A549 (cell line): ENCODE measurements at regions not wholly inside any gene's neighbourhood (a gene's known extent, or its start where the extent isn't known, plus 50 kb on each side); places are given as distances from the start of the nearest gene placed in this dataset.

Source experiments
- ATAC-seq, 2 experiments: fragments of 200-7000 bp in 1 of 2; fragments of >200 bp in 1 of 2; cut with Nextera tagmentation in 1 of 2; cut with Tn5 transposase in 1 of 2; 3 replicates each; pipeline versions ENCODE4 v1.8.0 to v1.9.1; 2018 to 2020; ENCODE audit warnings: mild to moderate bottlenecking in 1 of 2, moderate library complexity in 1 of 2
- CTCF ChIA-PET: fragments of 300-600 bp; sonication (Branson Sonifier 250); formaldehyde crosslinking; extraction: SDS; loops from one replicate; lab custom pipeline; 2021; ENCODE audit warnings: antibody characterized with exemption, inconsistent platforms; lab: Yijun Ruan, JAX
- POLR2A ChIA-PET: fragments of 350-600 bp; formaldehyde crosslinking; extraction: SDS; loops from one replicate; lab custom pipeline; 2021; ENCODE audit warnings: antibody characterized with exemption, inconsistent platforms; lab: Yijun Ruan, JAX
- DNase-seq, 2 experiments: peaks; one replicate each; pipeline versions ENCODE4 v3.0.0 to v3.0.0-alpha.2; 2011 to 2016; ENCODE audit warnings: low read depth in 1 of 2, low spot score in 1 of 2
- FAIRE-seq: peaks from 2 replicates; lab custom pipeline; 2011; peaks lifted over from hg19 to GRCh38; lab: Jason Lieb, UNC
- H3K27ac ChIP-seq, 2 experiments: fragments of >200 bp; sonication (Bioruptor Twin); formaldehyde crosslinking; 3 replicates each; pipeline ENCODE4 v1.5.1; 2016 to 2017
- H3K4me1 ChIP-seq: fragments of >200 bp; sonication (Bioruptor Twin); formaldehyde crosslinking; 3 replicates; pipeline ENCODE4 v1.6.1; 2016
- H3K4me2 ChIP-seq: fragments of >200 bp; sonication (Bioruptor Twin); formaldehyde crosslinking; 3 replicates; pipeline ENCODE4 v1.6.1; 2016
- H3K4me3 ChIP-seq: fragments of >200 bp; sonication (Bioruptor Twin); formaldehyde crosslinking; 3 replicates; pipeline ENCODE4 v1.5.1; 2016
- H3K9me3 ChIP-seq: fragments of >200 bp; sonication (Bioruptor Twin); formaldehyde crosslinking; 3 replicates; pipeline ENCODE4 v1.6.1; 2016
- CEBPB ChIP-seq, 2 experiments: fragments of >200 bp in 1 of 2; sonication (Bioruptor Twin) in 1 of 2; formaldehyde crosslinking in 1 of 2; IDR thresholded peaks; 2 replicates each; pipeline ENCODE4 v1.6.1; 2012 to 2016
- CHD2 ChIP-seq: fragments of 150-350 bp; IDR thresholded peaks from 2 replicates; pipeline ENCODE4 v1.6.1; 2014; ENCODE audit warnings: low read length; ENCODE audit not compliant: partially characterized antibody
- EHF ChIP-seq: fragments of 250-450 bp; sonication (Bioruptor Pico); IDR thresholded peaks from 2 replicates; pipeline ENCODE4 v1.5.0; 2020; ENCODE audit warnings: mild to moderate bottlenecking
- ESRRA ChIP-seq: fragments of 150-350 bp; IDR thresholded peaks from 2 replicates; pipeline ENCODE4 v1.6.1; 2014; ENCODE audit warnings: mild to moderate bottlenecking, low read length, borderline replicate concordance
- FOSB ChIP-seq: fragments of 250-450 bp; sonication (Bioruptor Pico); IDR thresholded peaks from 2 replicates; pipeline ENCODE4 v1.5.0; 2020; ENCODE audit warnings: mild to moderate bottlenecking, moderate library complexity
- HDAC2 ChIP-seq: fragments of 200-600 bp; sonication (generic); IDR thresholded peaks from 2 replicates; pipeline ENCODE4 v1.6.1; 2016
- HOXB13 ChIP-seq: fragments of 250-450 bp; sonication (Bioruptor Pico); IDR thresholded peaks from 2 replicates; pipeline ENCODE4 v1.5.0; 2020; ENCODE audit warnings: low read depth, mild to moderate bottlenecking, moderate library complexity
- JUN ChIP-seq, 2 experiments: fragments of >200 bp; sonication (Bioruptor Twin); formaldehyde crosslinking; IDR thresholded peaks; 2 replicates in 1 of 2; 3 replicates in 1 of 2; pipeline ENCODE4 v1.6.1; 2016 to 2017
- KDM1A ChIP-seq: fragments of 200-600 bp; sonication (generic); IDR thresholded peaks from 2 replicates; pipeline ENCODE4 v1.6.1; 2016; ENCODE audit warnings: low read depth, mild to moderate bottlenecking
- MAFK ChIP-seq: fragments of 450-650 bp; IDR thresholded peaks from 2 replicates; pipeline ENCODE4 v1.6.1; 2014; ENCODE audit not compliant: partially characterized antibody
- MAZ ChIP-seq: fragments of 150-350 bp; IDR thresholded peaks from 2 replicates; pipeline ENCODE4 v1.6.1; 2014; ENCODE audit warnings: antibody characterized with exemption, low read depth, low read length, borderline replicate concordance
- MYC ChIP-seq: IDR thresholded peaks from 2 replicates; pipeline ENCODE4 v1.6.1; 2012; ENCODE audit warnings: mild to moderate bottlenecking, inconsistent platforms, low read length, improper control_type of control experiment, borderline replicate concordance
- NPAS2 ChIP-seq: fragments of 250-450 bp; sonication (Bioruptor Pico); IDR thresholded peaks from 2 replicates; pipeline ENCODE4 v1.8.0; 2022; ENCODE audit warnings: mild to moderate bottlenecking, moderate library complexity, borderline replicate concordance
- PHF8 ChIP-seq: fragments of 200-600 bp; sonication (generic); IDR thresholded peaks from 2 replicates; pipeline ENCODE4 v1.6.1; 2016; ENCODE audit warnings: low read depth, mild to moderate bottlenecking, antibody characterized with exemption, moderate library complexity, borderline replicate concordance
- RAD21 ChIP-seq, 2 experiments: fragments of >200 bp in 1 of 2; sonication (Bioruptor Twin) in 1 of 2; formaldehyde crosslinking in 1 of 2; IDR thresholded peaks in 1 of 2; conservative IDR thresholded peaks in 1 of 2; 2 replicates in 1 of 2; 3 replicates in 1 of 2; pipeline ENCODE4 v1.6.1; 2012 to 2018; ENCODE audit warnings: inconsistent platforms in 1 of 2
- ZFP36 ChIP-seq: fragments of 450-650 bp; IDR thresholded peaks from 2 replicates; pipeline ENCODE4 v1.6.1; 2014; ENCODE audit warnings: borderline replicate concordance; ENCODE audit not compliant: partially characterized antibody
- ZSCAN20 ChIP-seq: fragments of 250-450 bp; sonication (Bioruptor Pico); IDR thresholded peaks from 2 replicates; pipeline ENCODE4 v1.8.0; 2022; ENCODE audit warnings: mild to moderate bottlenecking, moderate library complexity
- WGBS: methylation state at CpG from one replicate; pipeline ENCODE4 v1.1.6; 2017; ENCODE audit errors: missing lambda C conversion rate; 5-methylcytosine and 5-hydroxymethylcytosine counted together
- TF ChIP-seq, protein P1 (sequence below): fragments of 450-650 bp; IDR thresholded peaks from 2 replicates; pipeline ENCODE4 v1.6.1; 2014; ENCODE audit warnings: antibody characterized with exemption
- TF ChIP-seq, protein P2 (sequence below): fragments of >200 bp; sonication (Bioruptor Twin); formaldehyde crosslinking; IDR thresholded peaks from 2 replicates; pipeline ENCODE4 v1.6.1; 2016

GRCh38 chr10:121088524-121088923 is 237.4 kb downstream of the WDR11 start:
- TF ChIP-seq MYC: no peak
- TF ChIP-seq EHF (CRISPR knock-in tag): no peak
- TF ChIP-seq, protein P1, sequence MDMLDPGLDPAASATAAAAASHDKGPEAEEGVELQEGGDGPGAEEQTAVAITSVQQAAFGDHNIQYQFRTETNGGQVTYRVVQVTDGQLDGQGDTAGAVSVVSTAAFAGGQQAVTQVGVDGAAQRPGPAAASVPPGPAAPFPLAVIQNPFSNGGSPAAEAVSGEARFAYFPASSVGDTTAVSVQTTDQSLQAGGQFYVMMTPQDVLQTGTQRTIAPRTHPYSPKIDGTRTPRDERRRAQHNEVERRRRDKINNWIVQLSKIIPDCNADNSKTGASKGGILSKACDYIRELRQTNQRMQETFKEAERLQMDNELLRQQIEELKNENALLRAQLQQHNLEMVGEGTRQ: no peak
- TF ChIP-seq PHF8: no peak
- TF ChIP-seq CEBPB (IDR thresholded peaks at IDR 0.05): no peak
- no peak for TF ChIP-seq ZSCAN20 (CRISPR knock-in tag)
- Histone ChIP-seq H3K4me3 (no peak overlapping the region), H3K27ac (no peak overlapping the region), H3K4me1 (peaks cover 11% of the 10 kb centered on the region; the same call in 1 of the 3 replicates), H3K9me3 (no peaks in the 10 kb centered on the region), H3K4me2 (no peak overlapping the region)
- ATAC-seq: peak in 1 of 2 experiments; percentile 23; a peak in 1 of 6 replicates
- ChIA-PET POLR2A (no interaction called here), CTCF (no interaction called here)
- DNase-seq: peak in 1 of 2 experiments; percentile 16
- FAIRE-seq: no peak
- 32% methylated on average over 6 of the region's 6 CpGs for WGBS

- FAIRE-seq (no peak), ATAC-seq (no peak), DNase-seq (no peak)
- POLR2A ChIA-PET: no interaction called here
- H3K4me2 ChIP-seq: no peak overlapping the region
- CTCF ChIA-PET: interaction anchor here (1.1 kb wide), 1 partner anchor 10 kb away, joined by 3 read pairs; no protein-coding TSS in a partner anchor
- H3K4me3 ChIP-seq: no peak overlapping the region
- WGBS: 30% methylated on average over 3 of the region's 3 CpGs
- H3K27ac ChIP-seq: no peak overlapping the region
- H3K9me3 ChIP-seq: no peaks in the 10 kb centered on the region
- H3K4me1 ChIP-seq: peaks cover 11% of the 10 kb centered on the region; the same call in 1 of the 3 replicates
- TF ChIP-seq MAZ (no peak), KDM1A (no peak), ESRRA (no peak), NPAS2 (no peak), JUN (IDR thresholded peaks at IDR 0.05) (no peak)
- TF ChIP-seq, all 56 proteins: peak for 0
Measured at GRCh38 chr10:121089434-121089833, 238.3 kb downstream of the WDR11 start.

GRCh38 chr10:121091961-121092719 is 241.0 kb downstream of the WDR11 start:
- Histone ChIP-seq H3K9me3 (no peaks in the 10 kb centered on the region), H3K4me1 (peaks cover 11% of the 10 kb centered on the region; the same call in 1 of the 3 replicates), H3K27ac (no peak overlapping the region), H3K4me3 (no peak overlapping the region), H3K4me2 (peak overlapping the region; percentile 28; the same call in 1 of the 3 replicates)
- ChIA-PET POLR2A (no interaction called here), CTCF (no interaction called here)
- 39% methylated on average over 5 of the region's 5 CpGs for WGBS
- DNase-seq (peak in 1 of 2 experiments; percentile 10), FAIRE-seq (no peak)
- TF ChIP-seq NPAS2 (no peak), HOXB13 (CRISPR knock-in tag) (no peak), CHD2 (no peak), MAFK (no peak), FOSB (no peak), HDAC2 (no peak)
- TF ChIP-seq, protein P1: no peak
- TF ChIP-seq, all 56 proteins: peak for 0
- ATAC-seq: no peak

GRCh38 chr10:121092720-121093095 is 241.5 kb downstream of the WDR11 start:
- CTCF ChIA-PET: no interaction called here
- Histone ChIP-seq H3K27ac (no peak overlapping the region), H3K4me3 (no peak overlapping the region), H3K4me1 (peaks cover 11% of the 10 kb centered on the region; the same call in 1 of the 3 replicates), H3K4me2 (peak overlapping the region; percentile 28; the same call in 1 of the 3 replicates), H3K9me3 (no peaks in the 10 kb centered on the region)
- ATAC-seq (no peak), DNase-seq (no peak), FAIRE-seq (no peak)
- WGBS: 65% methylated on average over 1 of the region's 1 CpG
- TF ChIP-seq MAFK: no peak
- TF ChIP-seq, protein P2, sequence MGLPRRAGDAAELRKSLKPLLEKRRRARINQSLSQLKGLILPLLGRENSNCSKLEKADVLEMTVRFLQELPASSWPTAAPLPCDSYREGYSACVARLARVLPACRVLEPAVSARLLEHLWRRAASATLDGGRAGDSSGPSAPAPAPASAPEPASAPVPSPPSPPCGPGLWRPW: no peak
- no peak for TF ChIP-seq ZSCAN20 (CRISPR knock-in tag)
- TF ChIP-seq RAD21 (conservative IDR thresholded peaks at IDR 0.05 in 1 of 2, IDR thresholded peaks at IDR 0.05 in 1 of 2): no peak
- TF ChIP-seq MYC: no peak
- TF ChIP-seq ZFP36: no peak
- POLR2A ChIA-PET: no interaction called here
